Fibroblast of skin of left biceps (primary cell): ENCODE measurements at regions not wholly inside any gene's neighbourhood (a gene's known extent, or its start where the extent isn't known, plus 50 kb on each side); places are given as distances from the start of the nearest gene placed in this dataset.

Experiments used
- DNase-seq, 2 experiments: peaks; one replicate each; pipeline ENCODE4 v3.0.0-alpha.2; 2013; ENCODE audit warnings: low read depth in 2 of 2

DNA sequence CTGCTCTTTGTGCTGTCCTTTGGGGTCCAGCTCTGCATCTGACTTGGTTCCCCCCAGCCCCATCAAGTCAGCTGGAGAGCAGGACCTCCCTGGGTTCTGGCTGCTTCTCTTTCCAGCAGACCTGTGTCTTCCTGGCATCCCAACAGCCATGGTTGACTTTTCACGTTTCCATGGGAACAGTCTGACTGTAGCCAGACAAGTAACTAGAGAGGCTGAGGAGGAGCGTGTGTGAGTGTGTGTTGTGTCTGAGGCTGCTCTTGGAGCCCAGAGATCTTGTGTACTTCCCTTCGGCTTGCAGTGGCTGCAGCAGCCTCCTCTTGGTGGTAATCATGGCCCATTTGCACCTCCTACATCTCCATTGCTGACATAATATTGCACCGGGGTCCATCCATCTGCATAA lies 332.0 kb downstream of the RPS24 start:
- no peak for DNase-seq

DNA sequence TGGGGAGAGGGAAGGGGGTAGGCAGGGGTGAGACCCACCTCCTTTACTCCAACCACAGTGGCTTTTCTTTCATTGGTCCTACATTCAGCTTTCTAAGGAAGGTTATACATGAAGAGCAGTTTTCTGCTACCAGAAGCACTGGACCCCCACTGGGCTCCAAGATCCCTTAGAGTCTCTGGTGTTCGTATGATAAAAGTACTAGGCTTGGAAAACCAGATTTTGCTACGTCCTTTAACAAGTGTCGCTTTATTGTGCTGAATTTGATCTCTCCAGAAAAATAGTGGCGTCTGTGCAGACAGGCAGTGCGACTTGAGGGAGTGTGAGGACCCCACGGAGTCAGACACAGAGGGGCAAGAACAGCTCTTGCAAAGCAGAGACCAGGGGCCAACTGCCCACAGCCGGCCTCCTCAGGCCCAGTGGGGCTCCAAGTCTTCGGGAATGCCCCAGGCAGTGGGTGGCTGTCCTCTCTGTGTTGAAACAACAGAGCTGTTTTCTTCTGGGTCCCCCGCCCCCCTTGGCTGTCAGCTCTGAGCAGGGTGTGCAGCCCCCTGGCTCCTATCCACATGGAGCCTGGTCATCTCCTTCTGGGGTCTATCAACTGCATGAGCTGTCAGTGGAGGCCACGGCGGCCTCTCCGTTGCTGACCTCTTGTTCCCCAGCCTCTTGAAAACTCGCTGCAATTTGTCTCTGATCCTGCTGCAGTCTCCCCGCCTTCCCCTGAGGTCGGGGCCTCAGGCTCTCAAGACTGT lies 333.2 kb downstream of the RPS24 start:
- DNase-seq: no peak

DNA sequence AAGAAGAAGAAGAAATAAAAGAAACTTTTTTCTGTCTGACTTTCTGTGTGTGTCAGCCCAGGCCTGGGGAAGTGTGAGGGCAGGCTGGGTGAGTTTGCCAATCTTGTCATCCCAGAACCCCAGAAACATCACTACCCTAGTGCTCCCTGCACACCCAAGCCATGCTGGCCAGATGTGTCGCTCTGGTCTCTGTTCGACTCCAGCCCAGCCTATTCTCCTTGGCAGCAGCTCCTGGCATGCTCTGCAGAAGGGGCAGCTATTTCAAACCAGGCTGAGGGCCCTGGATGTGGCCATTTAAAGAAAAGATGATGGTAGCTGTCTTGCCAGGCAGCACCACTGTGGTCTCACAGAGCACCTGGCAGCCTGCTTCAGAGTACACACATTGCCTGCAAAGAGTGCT lies 334.1 kb downstream of the RPS24 start:
- no peak for DNase-seq

DNA sequence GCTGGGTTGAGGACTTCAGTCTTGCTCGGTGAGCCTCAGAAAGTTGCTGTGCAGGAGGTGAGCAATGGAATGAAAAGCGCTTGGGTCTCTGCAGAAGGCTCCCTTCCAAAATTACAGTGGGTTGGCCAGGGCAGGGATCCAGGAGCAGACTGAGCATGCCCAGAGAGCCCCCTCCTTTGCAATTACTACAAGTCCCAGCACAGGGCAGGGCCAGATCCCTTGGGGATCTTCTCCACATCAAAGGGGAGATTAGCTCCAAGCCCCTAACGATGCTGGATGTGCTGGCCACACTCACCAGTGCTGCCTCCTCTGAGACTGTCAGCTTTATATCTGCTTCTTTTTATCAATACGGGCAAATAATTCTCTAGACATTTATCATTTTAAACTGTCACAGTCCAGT lies 337.5 kb downstream of the RPS24 start:
- DNase-seq: no peak

DNA sequence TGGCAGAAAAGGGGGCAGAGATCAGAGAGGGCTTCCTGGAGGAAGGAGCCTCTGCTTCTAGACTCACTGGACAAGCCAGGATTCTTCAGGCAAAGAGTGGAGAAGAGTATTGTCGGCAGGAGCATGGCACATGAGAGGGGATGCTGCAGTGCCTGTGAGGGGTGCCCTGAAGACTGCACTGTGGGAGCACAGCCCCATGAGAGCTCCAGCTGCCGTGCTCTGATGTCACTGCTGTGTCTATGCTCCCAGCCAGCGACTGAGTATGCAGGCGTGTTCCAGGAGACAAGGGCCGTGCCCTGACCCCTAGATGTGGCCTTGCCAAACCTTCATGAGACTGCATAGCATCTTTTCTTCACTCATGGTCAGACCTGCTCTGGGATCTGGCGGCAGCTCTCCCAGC lies 339.1 kb downstream of the RPS24 start:
- DNase-seq: no peak

DNA sequence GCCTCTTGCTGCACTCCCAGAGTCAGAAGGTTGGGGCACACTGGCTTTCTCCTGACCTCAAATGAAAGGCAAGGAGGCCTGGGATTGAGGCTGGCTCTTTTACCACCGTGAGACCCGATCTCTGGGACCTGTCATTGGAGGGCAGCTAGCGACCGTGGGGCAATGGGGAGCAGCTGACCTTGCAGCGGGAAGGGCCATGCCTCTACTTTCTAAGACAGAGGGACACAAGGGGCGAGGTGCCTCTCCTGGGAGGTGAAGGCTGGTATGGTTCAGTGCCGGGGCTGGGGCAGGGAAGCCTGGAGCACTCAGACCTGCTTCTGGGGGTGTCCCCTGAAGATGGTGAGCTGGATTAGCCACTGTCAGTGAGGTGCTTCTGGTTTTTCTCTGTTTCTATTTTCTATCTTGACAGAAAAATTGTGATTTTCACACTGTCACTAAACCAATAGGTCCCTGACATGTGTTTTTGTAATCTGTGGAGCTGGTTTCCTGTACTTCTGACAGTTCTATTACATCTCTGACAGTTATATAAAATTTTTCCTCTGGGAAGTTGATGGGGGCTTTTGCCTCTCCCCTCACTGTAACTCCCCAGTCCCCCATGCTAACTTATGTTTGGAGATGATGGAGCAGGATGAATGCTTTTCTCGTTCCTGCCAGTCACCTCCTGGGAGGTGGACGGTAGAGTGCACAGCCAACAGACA lies 340.8 kb downstream of the RPS24 start:
- DNase-seq: no peak

DNA sequence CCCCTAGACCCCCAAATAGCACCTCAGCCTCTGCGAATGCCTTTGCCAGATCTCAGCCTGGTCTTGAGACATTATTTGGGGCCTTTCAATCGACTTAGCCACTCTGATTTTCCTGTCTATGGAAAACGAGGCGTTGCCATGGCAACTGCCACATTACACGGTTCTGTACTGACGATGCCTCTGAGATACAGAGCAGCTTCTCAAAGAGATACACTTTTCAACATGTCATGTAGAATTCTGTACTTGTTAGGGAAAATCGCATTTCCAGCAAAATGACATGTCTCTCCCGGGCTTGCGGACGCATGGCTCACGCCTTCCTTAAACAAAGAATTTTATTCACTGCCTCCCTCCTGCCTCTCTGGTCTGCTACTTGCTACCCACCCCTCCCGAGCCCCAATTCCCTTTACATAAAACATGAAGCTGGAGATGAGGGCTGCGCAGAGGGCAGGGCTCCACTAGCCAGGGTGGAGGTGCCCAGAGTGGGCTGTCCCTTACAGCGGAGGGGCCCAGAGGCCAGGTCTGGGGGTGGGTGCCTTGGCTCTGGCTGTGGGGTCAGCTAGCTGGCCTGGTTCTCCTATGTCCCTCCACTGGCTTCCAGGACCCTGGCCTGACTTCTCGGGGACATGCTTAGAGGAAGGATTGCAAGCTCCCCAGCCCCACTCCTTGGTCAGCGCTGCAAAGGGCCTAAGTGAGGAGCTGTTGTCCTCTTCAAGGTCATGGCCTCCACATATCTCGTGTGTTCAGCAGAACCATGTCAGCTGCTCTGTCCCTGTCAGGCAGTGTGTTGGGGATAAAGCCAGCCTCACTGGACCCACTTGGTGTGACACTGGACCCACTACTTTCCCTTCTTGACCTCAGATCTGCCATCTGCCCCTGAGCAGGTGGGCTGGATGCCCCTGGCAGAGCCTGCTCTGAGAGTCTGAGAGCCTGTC lies 342.5 kb downstream of the RPS24 start:
- DNase-seq: no peak

DNA sequence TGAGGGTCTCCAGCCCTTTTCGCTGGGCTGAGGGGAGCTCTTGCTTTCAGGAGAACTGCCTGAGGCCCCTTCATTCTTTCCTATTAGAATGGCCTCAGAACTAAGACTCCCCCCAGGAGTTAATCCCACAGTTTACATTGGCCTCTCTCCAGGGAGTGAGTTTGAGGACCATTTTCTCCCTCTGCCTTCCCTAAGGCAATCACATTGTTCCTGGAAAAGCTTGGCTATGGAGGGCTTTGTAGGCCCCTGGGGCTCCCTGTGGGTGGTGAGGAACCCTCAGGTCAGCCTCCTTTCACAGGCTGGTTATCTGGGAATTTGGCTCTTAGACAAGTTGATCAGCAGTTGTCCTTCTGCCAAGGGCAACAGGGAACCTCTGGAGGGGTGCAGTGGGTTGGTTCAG lies 343.7 kb downstream of the RPS24 start:
- DNase-seq: no peak

DNA sequence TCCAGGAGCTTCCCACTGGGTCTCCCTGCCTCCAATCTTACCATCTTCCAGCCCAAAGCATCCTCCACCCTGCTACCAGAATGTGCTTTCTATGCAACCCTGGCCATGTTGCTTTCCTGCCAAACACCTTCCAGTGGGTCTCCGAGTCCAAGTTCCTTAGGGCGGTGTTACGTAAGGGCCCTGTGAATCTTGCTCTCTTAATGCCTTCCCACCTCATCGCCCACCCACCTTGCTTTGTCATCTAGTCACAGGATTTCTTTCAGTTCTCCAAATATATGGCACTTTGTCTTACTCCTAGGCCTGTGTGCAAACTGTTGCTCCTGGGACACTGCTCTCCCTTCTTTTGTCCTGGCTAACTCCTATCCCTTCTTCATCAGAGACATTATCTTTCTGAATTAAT lies 344.5 kb downstream of the RPS24 start:
- DNase-seq: no peak

DNA sequence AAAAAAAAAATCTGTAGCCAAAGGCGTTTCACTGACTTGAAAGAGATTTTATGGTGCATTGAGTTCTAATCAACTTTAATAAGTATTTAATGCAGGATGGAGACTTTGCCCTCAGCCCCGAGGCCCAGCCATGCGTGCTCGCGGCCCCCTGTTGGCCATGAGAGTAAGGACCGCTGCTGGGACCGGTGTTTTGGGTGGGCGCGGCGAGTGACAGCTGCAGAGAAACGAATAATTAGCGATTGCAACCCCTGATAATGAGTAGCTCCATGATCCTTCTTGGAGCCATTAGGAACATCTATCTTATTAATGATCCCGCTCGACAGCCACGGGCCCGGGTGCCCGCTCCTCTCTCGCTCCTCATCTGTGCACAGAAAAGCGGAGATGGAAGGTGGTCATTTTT lies 347.4 kb downstream of the RPS24 start:
- DNase-seq: no peak

DNA sequence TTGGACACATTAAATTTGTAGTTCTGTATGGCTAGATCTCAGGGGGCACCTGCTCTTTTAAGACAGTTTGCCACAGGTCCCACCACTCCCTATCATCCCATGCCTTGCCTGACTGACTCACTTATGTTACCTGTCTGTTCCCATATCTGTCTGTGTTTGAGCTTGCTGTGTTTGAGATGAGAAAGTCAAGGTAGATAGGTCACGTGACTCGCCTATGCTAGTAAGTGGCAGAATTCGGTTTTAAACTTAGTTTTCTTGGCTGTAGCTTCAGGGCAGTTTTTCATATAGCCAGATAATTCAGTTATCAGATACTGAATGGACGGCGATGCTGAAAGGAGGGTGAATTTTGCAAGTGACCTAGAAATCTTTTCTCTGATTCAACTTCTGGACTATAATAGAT lies 348.4 kb downstream of the RPS24 start:
- DNase-seq: no peak

DNA sequence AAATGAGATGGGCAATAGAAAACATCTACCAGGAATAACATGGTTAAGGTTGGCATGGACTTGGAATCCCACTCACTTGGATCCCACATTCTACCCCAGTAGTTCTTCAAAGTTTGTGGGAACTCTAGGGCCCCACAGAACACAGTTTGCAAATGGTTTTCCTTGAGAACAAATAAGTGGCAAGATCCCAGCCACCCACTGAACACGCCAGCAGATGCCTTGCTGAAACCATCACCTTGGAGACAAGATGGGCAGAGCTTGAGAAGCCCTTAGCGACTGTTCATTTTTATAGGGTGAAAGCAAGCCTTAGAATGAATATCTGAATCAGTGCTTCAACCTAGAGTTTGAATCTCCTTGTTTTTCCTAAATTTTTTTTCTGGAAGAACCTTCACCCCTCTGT lies 349.1 kb downstream of the RPS24 start:
- no peak for DNase-seq

DNA sequence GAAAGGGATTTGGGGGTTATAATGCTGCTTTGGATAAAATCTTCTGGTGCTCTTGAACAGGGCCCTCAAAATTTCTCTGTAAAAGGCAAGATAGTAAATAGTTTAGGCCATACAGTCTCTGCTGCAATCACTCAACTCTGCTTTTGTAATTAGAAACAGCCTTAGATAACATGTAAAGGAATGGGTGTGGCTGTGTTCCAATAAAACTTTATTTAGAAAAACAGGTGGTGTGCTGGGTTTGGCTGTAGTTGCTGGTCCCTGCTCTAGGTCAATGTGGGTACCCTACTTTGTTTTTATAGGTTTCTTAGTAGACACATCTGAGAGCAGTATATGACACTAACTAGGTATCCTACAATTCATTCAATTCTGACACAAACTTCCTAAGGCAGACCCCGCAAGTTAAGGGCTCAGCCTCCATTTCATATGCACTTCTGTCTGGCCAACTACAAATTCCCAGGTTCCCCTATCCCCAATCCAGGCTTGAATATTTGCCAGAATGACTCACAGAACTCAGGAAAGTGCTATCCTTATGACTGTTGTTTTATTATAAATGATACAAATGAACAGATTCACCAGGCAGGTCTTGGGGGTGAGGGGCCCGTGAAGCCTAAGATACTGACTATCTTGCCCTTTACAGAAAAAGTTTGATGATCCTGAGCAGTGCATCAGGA lies 349.9 kb downstream of the RPS24 start:
- no peak for DNase-seq

DNA sequence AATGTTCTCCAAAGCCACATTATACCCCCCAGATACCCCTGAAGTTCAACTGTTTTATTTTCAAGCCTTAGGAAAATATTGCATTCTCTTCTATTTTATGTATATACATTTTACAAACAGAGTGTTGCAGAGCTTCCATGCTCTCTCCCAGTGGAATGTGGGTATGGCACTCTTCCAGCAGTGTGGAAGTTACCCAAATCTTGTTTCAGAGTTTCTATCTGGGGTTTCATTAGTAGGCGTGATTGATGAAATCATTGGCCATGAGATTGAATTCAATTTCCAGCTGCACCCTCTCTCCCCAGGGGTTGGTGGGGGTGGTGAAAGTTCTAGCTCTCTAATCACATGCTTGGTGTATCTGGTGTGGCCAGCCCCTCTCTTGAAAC lies 350.4 kb downstream of the RPS24 start:
- peak in 1 of 2 experiments; percentile 35 for DNase-seq

DNA sequence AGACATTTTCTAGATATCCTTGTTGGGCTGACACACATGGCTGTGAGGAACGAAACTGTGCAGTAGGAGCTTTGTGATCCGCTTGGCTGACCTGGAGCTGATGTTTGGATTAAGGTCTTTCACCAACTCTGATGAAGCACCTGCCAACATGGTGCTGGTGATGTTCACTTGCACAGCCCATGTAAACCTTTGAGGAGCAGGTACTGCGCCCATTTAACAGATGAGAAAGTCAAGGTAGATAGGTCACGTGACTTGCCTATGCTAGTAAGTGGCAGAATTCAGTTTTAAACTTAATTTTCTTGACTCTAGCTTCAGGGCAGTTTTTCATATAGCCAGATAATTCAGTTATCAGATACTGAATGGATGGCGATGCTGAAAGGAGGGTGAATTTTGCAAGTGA lies 351.9 kb downstream of the RPS24 start:
- no peak for DNase-seq

DNA sequence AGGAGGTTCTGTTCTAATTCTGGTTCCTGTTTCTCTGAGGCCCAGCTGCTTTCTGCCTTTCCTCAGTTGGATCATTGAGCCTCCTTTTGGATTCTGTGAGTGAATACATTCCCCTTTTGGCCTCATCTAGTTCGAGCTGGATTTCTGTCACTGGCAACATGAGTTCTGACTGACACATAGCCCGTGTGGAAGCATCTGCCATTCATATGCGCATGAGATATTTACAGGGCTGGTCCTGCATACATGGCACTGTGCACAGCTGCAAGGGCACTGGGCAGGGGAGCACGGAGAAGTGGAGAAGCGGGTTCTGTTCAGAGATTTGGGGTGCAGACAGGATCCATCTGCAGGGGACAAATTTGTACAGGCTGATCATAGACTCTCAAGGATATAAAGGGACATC lies 352.8 kb downstream of the RPS24 start:
- DNase-seq: no peak

DNA sequence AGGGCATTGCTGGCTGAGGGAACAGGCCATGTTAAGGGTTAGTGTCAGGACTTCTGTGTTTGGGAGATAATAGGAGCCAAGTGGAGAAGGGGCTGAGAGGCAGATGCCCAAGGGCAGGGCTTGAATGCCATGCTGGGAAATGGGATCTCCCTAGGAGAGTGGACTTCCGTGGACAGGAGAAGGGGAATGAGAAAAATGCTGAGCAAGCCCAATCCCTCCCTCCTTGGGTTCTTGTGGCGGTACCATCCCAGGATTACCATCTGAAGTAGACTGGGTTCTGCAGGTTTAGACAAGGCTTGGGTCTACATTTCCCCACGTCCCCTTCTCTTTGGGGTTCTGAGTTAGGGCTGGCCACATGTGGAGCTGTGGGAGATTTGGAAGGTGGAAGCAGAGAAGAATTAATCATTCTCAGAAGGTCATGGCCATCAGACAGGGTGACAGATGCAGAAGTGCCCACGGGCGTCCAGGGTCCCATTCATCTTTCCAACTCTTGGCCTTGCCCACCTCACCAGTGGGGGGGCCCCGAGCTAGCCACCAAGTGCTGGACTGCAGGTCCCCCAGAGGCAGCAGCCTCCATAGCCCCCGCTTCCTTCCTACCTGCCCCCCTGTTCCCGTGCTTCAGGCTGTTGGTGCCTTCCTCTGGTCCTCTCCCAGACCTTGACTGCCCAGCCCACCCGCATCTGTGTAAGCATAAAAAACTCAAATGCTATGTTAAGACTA lies 354.8 kb downstream of the RPS24 start:
- DNase-seq: no peak

DNA sequence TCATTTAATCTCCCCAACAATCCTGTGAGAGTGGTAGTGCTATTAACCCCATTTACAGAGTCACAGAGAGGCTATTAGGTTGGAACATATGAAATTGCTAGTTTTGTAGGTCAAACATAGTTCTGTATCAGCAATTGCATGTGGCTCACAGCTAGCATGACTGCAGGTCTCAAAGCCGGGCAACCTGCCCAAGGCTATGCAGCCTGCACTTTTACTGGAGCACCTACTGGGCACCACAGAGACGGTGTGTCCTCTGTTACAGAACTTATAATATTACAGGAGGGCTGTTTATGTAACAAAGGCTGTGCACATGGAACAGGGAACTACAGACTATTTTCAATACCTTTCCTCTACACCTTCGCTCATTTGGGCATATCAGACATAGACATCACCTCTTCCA lies 355.8 kb downstream of the RPS24 start:
- DNase-seq: no peak

DNA sequence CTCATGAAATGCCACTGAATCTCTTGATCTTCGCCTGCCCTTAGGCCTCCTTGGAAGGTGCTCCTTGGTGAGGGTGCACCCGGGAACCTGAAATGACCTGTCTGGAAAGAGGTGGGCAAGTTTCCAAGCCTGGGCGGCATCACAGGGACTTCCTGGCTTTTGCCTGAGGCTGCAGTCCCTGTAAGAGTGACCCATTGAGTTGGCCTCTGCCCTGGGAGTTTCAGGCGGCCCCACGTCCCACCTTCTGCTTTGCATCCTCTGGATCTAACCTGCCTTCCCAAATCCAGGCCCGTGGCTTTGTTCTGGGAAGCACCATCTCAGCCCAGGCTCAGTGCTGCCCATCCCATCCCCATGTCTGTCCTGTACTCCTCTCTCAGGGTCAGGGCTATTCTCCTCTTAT lies 356.4 kb downstream of the RPS24 start:
- DNase-seq: no peak

DNA sequence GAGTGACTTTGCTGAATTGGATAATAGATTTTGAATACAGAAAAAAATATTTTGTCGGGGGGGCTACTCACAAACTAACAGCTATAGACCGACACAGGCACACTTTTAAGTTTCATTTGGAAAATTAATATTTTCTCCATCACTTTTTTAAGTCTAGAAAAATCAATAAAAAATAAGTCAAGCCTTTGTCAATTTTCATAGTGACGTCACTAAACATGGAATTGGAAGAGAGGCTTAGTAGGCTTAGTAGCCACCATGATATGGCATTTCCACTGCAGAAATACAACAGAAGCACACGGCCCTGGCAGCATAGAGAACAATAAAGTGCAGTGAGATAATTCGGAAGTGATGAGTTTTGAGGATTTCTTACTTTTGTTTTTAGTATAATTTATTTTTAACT lies 357.2 kb downstream of the RPS24 start:
- no peak for DNase-seq

DNA sequence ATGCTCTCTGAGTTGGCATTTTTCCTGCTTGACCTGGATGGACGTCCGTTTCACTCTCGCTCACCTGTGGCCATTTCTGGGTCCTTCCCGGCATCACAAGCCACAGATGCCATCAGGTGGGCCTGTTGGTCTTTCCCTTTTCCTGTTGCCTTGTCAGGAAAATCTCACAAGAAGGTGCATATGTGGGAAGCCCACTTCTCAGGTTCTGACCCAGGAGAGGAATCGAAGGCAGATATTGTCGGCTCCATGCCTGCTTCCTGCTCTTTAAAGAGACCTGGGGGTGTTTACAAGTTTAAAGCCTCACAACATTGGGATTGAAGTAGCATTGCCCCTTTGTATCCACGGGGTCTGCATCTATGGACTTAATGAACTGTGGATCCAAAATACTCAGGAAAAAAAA lies 357.9 kb downstream of the RPS24 start:
- DNase-seq: no peak
